ENCODE measurements at regions not wholly inside any gene's neighbourhood (a gene's known extent, or its start where the extent isn't known, plus 50 kb on each side); places are given as distances from the start of the nearest gene placed in this dataset.

- Histone ChIP-seq H3K27me3 (ENCODE audit: low read length) (no peaks in the 10 kb centered on the region), H4K20me1 (ENCODE audit: low read depth, low read length) (no peaks in the 10 kb centered on the region), H3K9me2 (replicated peaks; ENCODE audit: insufficient read depth, low read length) (no peaks in the 10 kb centered on the region), H3K9ac (ENCODE audit: low read length) (no peak overlapping the region), H3F3A (ENCODE audit: insufficient read depth) (no peaks in the 10 kb centered on the region), H3K27ac (ENCODE audit: low read depth, low read length) (no peak overlapping the region), H3K36me3 (ENCODE audit: low read length) (no peaks in the 10 kb centered on the region), H2AFZ (ENCODE audit: low read depth, low read length, severe bottlenecking) (no peak overlapping the region), H3K4me2 (ENCODE audit: low read depth, low read length, poor library complexity, severe bottlenecking) (no peak overlapping the region), H3K9me3 (ENCODE audit: insufficient read depth, low read length) (no peaks in the 10 kb centered on the region), H3K79me2 (ENCODE audit: insufficient read depth, low read length) (no peaks in the 10 kb centered on the region), H3K4me3 (ENCODE audit: insufficient read depth, low read length, poor library complexity, severe bottlenecking) (no peak overlapping the region)
- no peak for TF ChIP-seq CTCF (IDR thresholded peaks at IDR 0.05; ENCODE audit: insufficient read depth, low read length, poor library complexity, severe bottlenecking)
- TF ChIP-seq EZH2phosphoT487 (conservative IDR thresholded peaks at IDR 0.05; ENCODE audit: low read length), result no peak
Observed at GRCh38 chr3:17969244-17969643, 226.8 kb upstream of the TBC1D5 start.

DNA sequence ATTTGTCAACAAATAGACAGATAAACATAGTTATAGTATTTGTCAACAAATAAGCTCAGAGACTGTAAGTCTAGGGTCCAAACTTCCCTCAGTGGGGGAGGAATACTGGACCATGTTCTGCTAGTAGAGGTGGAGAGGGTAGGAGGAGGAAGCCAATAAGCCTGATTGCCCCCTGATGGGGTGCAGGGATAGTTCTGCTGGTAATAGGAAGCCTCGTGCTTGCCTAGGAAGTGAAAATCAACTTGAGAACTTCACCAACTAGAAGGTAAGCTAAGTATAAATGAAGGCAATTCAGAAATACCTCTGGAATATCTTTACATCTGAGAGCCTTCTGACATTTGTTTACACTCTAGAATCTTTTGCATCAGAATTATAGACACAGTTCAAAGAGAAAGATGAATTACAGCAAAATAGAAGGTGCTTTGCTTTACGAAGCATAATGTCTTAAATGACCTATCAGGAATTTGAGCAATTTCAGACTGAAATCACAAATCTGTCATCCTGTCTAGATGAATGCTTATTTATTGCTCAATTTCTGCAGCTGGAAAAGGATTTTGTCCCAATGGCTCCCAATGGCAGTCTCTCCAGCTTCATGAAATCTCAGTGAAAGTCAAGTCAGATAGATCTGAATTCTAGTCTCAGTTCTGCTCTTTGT lies 225.6 kb upstream of the TBC1D5 start:
- H2AFZ ChIP-seq (ENCODE audit: low read depth, low read length, severe bottlenecking), result no peak overlapping the region
- H4K20me1 ChIP-seq (ENCODE audit: low read depth, low read length), result no peaks in the 10 kb centered on the region
- H3K36me3 ChIP-seq (ENCODE audit: low read length), result no peaks in the 10 kb centered on the region
- no peak overlapping the region for H3K4me2 ChIP-seq (ENCODE audit: low read depth, low read length, poor library complexity, severe bottlenecking)
- no peak for TF ChIP-seq EZH2phosphoT487 (conservative IDR thresholded peaks at IDR 0.05; ENCODE audit: low read length)
- TF ChIP-seq CTCF (IDR thresholded peaks at IDR 0.05; ENCODE audit: insufficient read depth, low read length, poor library complexity, severe bottlenecking), result no peak
- no peaks in the 10 kb centered on the region; the same call in 1 of the 2 replicates for H3K9me2 ChIP-seq (replicated peaks; ENCODE audit: insufficient read depth, low read length)
- H3K79me2 ChIP-seq (ENCODE audit: insufficient read depth, low read length), result no peaks in the 10 kb centered on the region
- no peak overlapping the region for H3K27ac ChIP-seq (ENCODE audit: low read depth, low read length)
- no peak overlapping the region for H3K9ac ChIP-seq (ENCODE audit: low read length)
- no peaks in the 10 kb centered on the region for H3F3A ChIP-seq (ENCODE audit: insufficient read depth)
- H3K9me3 ChIP-seq (ENCODE audit: insufficient read depth, low read length), result no peaks in the 10 kb centered on the region
- no peak overlapping the region for H3K4me3 ChIP-seq (ENCODE audit: insufficient read depth, low read length, poor library complexity, severe bottlenecking)
- no peaks in the 10 kb centered on the region for H3K27me3 ChIP-seq (ENCODE audit: low read length)

- H3K27me3 ChIP-seq (ENCODE audit: low read length), result no peaks in the 10 kb centered on the region
- H2AFZ ChIP-seq (ENCODE audit: low read depth, low read length, severe bottlenecking), result no peak overlapping the region
- no peak overlapping the region for H3K9ac ChIP-seq (ENCODE audit: low read length)
- H3K27ac ChIP-seq (ENCODE audit: low read depth, low read length), result no peak overlapping the region
- no peak overlapping the region for H3K4me3 ChIP-seq (ENCODE audit: insufficient read depth, low read length, poor library complexity, severe bottlenecking)
- TF ChIP-seq CTCF (IDR thresholded peaks at IDR 0.05; ENCODE audit: insufficient read depth, low read length, poor library complexity, severe bottlenecking) (no peak), EZH2phosphoT487 (conservative IDR thresholded peaks at IDR 0.05; ENCODE audit: low read length) (no peak)
- no peak overlapping the region for H3K4me2 ChIP-seq (ENCODE audit: low read depth, low read length, poor library complexity, severe bottlenecking)
- no peaks in the 10 kb centered on the region for H3F3A ChIP-seq (ENCODE audit: insufficient read depth)
- H3K79me2 ChIP-seq (ENCODE audit: insufficient read depth, low read length), result no peaks in the 10 kb centered on the region
- H3K36me3 ChIP-seq (ENCODE audit: low read length), result no peaks in the 10 kb centered on the region
- H3K9me3 ChIP-seq (ENCODE audit: insufficient read depth, low read length), result no peaks in the 10 kb centered on the region
- no peaks in the 10 kb centered on the region for H4K20me1 ChIP-seq (ENCODE audit: low read depth, low read length)
- H3K9me2 ChIP-seq (replicated peaks; ENCODE audit: insufficient read depth, low read length), result no peaks in the 10 kb centered on the region; the same call in 1 of the 2 replicates
Observed at GRCh38 chr3:17967111-17967510, 224.7 kb upstream of the TBC1D5 start.

All from SU-DHL-6 (cell line).